Progenitor cell of endocrine pancreas (in vitro differentiated cells): ENCODE measurements at regions not wholly inside any gene's neighbourhood (a gene's known extent, or its start where the extent isn't known, plus 50 kb on each side); places are given as distances from the start of the nearest gene placed in this dataset.

Source experiments
- DNase-seq: peaks from one replicate; pipeline ENCODE4 v3.0.0; 2021; ENCODE audit warnings: low spot score; ENCODE audit not compliant: unreplicated experiment
- H3K27ac Mint-ChIP-seq: 2 replicates; pipeline ENCODE4 v1.8.0; 2021; ENCODE audit warnings: mild to moderate bottlenecking, moderate library complexity, mixed read lengths
- H3K27me3 Mint-ChIP-seq: 2 replicates; pipeline ENCODE4 v1.8.0; 2021; ENCODE audit warnings: mixed read lengths
- H3K36me3 Mint-ChIP-seq: 2 replicates; pipeline ENCODE4 v1.8.0; 2022; ENCODE audit warnings: mixed read lengths; ENCODE audit not compliant: insufficient read depth
- H3K4me1 Mint-ChIP-seq: 2 replicates; pipeline ENCODE4 v1.8.0; 2021; ENCODE audit warnings: low read depth, mixed read lengths
- H3K4me3 Mint-ChIP-seq: 2 replicates; pipeline ENCODE4 v1.8.0; 2021; ENCODE audit warnings: low read depth, mild to moderate bottlenecking, moderate library complexity, mixed read lengths
- H3K9me3 Mint-ChIP-seq: 2 replicates; pipeline ENCODE4 v1.8.0; 2021; ENCODE audit warnings: low read depth, mixed read lengths
- CTCF ChIP-seq: fragments of 200-600 bp; sonication (generic); IDR thresholded peaks from one replicate; pipeline ENCODE4 v1.5.0; 2021; ENCODE audit warnings: antibody characterized with exemption, mild to moderate bottlenecking; ENCODE audit not compliant: unreplicated experiment

DNA sequence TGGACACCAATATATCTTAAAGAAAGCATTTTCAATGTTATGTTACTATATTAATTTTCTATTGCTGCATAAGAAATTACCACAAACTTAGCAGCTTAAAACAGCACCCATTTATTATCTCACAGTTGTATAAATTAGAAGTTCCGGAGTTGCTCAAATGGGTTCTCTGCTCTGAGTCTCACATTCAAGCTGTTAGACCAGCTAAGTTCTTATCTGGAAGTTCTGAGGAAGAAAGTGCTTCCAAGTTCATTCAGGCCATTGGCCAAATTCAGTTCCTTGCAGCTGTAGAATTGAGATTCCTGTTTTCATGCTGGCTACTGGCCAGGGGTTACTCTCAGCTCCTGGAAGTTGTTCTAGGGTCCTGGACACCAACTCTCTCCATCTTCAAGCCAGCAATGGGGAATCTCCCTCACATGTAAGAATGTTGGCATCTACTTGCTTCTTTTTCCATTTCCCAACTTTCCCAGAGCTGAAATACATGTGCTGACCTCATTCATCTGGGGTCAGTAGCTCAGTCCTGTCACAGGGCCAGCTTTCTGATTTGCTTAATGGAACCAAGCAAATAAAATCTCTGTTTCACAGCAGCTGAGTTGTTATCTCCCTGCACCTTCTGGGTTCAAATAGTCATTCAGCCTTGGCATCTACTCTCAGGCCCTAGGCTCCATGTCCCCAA is 99.6 kb upstream of the INTU start:
- DNase-seq: no peak
- H3K36me3 Mint-ChIP-seq: no peaks in the 10 kb centered on the region
- peaks cover 6% of the 10 kb centered on the region for H3K4me1 Mint-ChIP-seq
- H3K27me3 Mint-ChIP-seq: no peaks in the 10 kb centered on the region
- no peak for TF ChIP-seq CTCF
- H3K4me3 Mint-ChIP-seq: no peak overlapping the region
- H3K9me3 Mint-ChIP-seq: no peaks in the 10 kb centered on the region
- H3K27ac Mint-ChIP-seq: no peak overlapping the region

- Mint-ChIP-seq H3K4me1 (peaks cover 6% of the 10 kb centered on the region), H3K4me3 (no peak overlapping the region), H3K27ac (no peak overlapping the region), H3K27me3 (no peaks in the 10 kb centered on the region), H3K9me3 (no peaks in the 10 kb centered on the region), H3K36me3 (no peaks in the 10 kb centered on the region)
- no peak for TF ChIP-seq CTCF
- no peak for DNase-seq
Observed at GRCh38 chr4:127534041-127534825, 98.5 kb upstream of the INTU start.

- TF ChIP-seq CTCF: no peak
- H3K36me3 Mint-ChIP-seq: no peaks in the 10 kb centered on the region
- H3K4me1 Mint-ChIP-seq: peaks cover 6% of the 10 kb centered on the region
- H3K27me3 Mint-ChIP-seq: no peaks in the 10 kb centered on the region
- H3K4me3 Mint-ChIP-seq: no peak overlapping the region
- no peak for DNase-seq
- H3K27ac Mint-ChIP-seq: no peak overlapping the region
- H3K9me3 Mint-ChIP-seq: no peaks in the 10 kb centered on the region
Observed at GRCh38 chr4:127538016-127538415, 94.7 kb upstream of the INTU start.

GRCh38 chr4:127540497-127541025 is 92.2 kb upstream of the INTU start:
- DNase-seq: no peak
- no peaks in the 10 kb centered on the region for H3K27me3 Mint-ChIP-seq
- no peak overlapping the region for H3K27ac Mint-ChIP-seq
- no peak overlapping the region for H3K4me3 Mint-ChIP-seq
- no peak for TF ChIP-seq CTCF
- no peaks in the 10 kb centered on the region for H3K9me3 Mint-ChIP-seq
- no peaks in the 10 kb centered on the region for H3K36me3 Mint-ChIP-seq
- H3K4me1 Mint-ChIP-seq: no peaks in the 10 kb centered on the region

GRCh38 chr4:127545271-127545670 is 87.5 kb upstream of the INTU start:
- no peak for TF ChIP-seq CTCF
- no peaks in the 10 kb centered on the region for H3K4me1 Mint-ChIP-seq
- H3K27me3 Mint-ChIP-seq: no peaks in the 10 kb centered on the region
- no peaks in the 10 kb centered on the region for H3K36me3 Mint-ChIP-seq
- H3K9me3 Mint-ChIP-seq: no peaks in the 10 kb centered on the region
- no peak overlapping the region for H3K27ac Mint-ChIP-seq
- H3K4me3 Mint-ChIP-seq: no peak overlapping the region
- no peak for DNase-seq
